ENCODE measurements at regions not wholly inside any gene's neighbourhood (a gene's known extent, or its start where the extent isn't known, plus 50 kb on each side); places are given as distances from the start of the nearest gene placed in this dataset.

- TF ChIP-seq CTCF (IDR thresholded peaks at IDR 0.05; ENCODE audit: low read length, missing control alignments), result no peak
- no peak overlapping the region for H3K4me3 ChIP-seq (replicated peaks; ENCODE audit: low read depth, low read length)
- DNase-seq (ENCODE audit: low read depth), result no peak
Observed at GRCh38 chr18:45435810-45436209, 179.5 kb upstream of the SLC14A2 start.

DNA sequence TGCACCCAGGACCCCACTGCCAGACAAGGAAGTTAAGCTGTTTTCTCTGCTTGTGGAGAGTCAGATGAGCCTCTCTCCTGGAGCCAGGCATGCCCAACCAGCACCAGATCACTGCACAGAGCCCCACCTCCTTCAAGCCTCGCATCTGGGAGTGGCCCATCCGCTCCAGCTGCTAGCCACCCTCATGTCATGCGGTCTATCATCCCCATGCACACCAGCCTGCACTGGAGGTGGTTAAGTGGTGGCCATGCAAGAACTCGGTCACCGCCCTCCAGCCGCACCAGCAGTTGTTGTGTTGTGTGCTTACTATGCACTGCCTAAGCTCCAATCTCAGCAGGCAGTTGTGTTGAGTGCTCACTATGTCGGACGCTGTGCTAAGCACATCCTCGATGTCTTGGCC, 177.9 kb upstream of the SLC14A2 start:
- DNase-seq (ENCODE audit: low read depth), result no peak
- H3K4me3 ChIP-seq (replicated peaks; ENCODE audit: low read depth, low read length), result no peak overlapping the region
- no peak for TF ChIP-seq CTCF (IDR thresholded peaks at IDR 0.05; ENCODE audit: low read length, missing control alignments)

GRCh38 chr18:45439851-45440645, 175.2 kb upstream of the SLC14A2 start:
- DNase-seq (ENCODE audit: low read depth), result no peak
- no peak overlapping the region for H3K4me3 ChIP-seq (replicated peaks; ENCODE audit: low read depth, low read length)
- TF ChIP-seq CTCF (IDR thresholded peaks at IDR 0.05; ENCODE audit: low read length, missing control alignments), result no peak

DNA sequence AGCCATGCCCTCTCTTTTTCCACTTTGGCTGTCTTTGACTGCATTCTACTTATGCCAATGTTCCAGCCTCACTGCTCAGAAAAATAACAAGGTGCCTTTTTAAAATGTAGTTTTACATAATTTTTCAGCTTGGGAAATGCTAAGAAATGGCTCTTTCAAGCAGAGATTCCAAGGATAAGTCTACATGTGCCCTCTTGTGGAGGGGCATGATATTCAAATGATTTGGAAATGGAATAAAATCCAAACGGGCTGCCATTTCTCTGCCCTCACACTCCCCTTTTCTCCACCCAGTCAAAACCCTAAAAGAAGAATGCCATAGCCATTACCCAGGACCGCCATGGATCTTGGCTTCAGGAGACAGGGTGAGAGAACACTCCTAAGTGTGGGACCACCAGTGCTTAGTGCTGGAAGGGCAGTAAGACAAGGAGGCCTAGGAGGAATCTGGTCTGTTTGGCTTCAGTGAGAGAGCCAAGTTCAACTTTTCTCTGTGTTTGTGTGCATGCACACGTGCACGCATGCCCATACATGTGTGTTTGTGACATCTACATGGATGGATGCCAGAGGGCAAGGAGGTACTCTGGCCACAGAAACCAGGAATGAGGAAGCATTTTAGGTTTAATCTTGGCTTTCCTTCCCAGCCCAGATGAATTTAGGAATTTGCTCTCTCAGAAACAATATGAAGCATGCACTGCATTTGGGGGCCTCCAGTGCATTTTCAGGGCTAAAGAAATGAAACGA, 174.0 kb upstream of the SLC14A2 start:
- no peak overlapping the region for H3K4me3 ChIP-seq (replicated peaks; ENCODE audit: low read depth, low read length)
- peak; percentile 1 for TF ChIP-seq CTCF (IDR thresholded peaks at IDR 0.05; ENCODE audit: low read length, missing control alignments)
- peak; percentile 1 for DNase-seq (ENCODE audit: low read depth)

GRCh38 chr18:45444040-45444439, 171.2 kb upstream of the SLC14A2 start:
- TF ChIP-seq CTCF (IDR thresholded peaks at IDR 0.05; ENCODE audit: low read length, missing control alignments), result no peak
- no peak overlapping the region for H3K4me3 ChIP-seq (replicated peaks; ENCODE audit: low read depth, low read length)
- DNase-seq (ENCODE audit: low read depth), result no peak

DNA sequence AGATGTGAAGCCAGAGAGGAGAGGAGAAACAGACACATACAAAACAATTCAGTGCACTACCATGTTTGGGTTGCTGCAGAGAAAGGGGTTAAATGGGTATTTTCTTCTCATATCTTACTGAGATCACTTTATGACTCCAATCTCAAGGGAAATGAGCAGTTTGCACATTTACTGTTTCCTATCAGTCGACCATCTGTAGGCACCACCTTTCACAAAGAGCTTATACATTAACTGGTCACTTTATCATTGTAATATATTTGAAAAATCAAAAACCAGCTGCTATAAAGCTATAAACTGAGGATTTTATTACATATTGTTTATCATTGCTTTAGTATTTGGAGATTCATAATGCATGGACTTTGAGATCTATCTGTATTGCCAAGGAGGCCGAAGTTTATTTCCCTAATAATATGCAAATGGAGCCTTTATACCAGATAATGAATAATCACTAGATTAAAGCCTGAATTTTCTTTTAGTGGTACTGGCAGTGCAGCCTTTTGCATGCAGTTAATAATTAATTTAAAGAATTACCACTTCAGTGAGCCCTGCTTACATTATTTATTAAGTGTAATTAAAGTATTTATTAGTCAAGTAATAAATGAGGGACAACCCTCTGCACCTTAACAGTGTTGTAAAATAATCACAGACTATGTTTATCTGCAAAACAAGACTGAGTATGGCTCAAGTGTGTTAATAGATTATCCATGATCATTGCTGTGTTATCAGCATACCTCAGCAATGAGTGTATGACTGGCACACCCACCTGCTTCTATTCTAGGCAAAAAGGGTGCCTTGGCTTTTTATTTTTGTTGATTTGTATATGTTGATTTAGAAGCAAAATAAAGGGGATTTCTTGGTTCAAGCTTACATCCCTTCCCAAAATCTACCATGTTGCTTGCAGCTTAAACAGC, 167.7 kb upstream of the SLC14A2 start:
- no peak for DNase-seq (ENCODE audit: low read depth)
- H3K4me3 ChIP-seq (replicated peaks; ENCODE audit: low read depth, low read length), result no peak overlapping the region
- no peak for TF ChIP-seq CTCF (IDR thresholded peaks at IDR 0.05; ENCODE audit: low read length, missing control alignments)
